ENCODE measurements at regions not wholly inside any gene's neighbourhood (a gene's known extent, or its start where the extent isn't known, plus 50 kb on each side); places are given as distances from the start of the nearest gene placed in this dataset.
"Not testable (repeated sequence)": the region's sequence is repeated elsewhere in the genome, so short reads cannot be mapped to it uniquely, and the experiment has no call there.

DNA sequence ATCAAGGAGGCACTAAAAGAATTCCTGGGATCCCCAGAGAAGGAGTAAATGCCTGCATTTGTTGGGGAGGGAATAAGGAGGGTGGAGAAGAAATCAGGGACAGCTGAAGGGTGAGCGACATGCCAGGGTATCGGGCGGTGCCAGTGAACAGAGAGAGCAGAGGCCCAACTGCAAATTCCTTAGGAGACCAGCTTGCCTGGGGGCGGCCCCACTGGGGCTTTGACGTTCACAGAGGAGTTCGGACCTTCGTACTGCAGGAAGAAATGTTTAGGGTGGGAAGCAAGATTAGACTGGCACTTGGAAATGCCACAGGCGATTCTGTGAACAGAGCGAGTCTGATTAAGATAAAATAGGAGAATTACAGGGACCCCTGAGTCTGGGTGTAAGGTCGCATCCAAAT, 65.1 kb upstream of the FGF3 start:
- intact Hi-C loops (cut with DNase I) = no loop called here

DNA sequence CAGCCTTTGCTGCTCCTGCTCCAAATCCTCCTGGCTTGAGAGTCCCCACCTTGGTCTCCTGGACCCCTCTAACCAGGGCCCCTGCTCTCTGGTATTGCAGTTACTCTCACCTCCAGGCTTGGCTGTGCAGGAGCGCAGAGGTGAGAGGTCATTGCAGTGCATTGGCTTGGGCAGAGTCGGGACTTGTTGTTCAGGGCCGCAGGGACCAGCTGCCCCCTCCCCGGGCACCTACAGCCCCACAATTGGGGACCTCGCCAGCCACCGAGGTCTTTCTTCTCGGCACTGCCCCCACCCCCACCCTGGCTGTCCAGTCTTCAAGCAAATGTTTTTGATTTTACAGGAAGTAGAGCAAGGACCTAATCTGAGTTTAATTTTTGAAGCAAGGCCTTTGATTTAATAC, 65.5 kb upstream of the FGF3 start:
- intact Hi-C loops (cut with DNase I) = no loop called here
- DNase-seq = peak in 2 of 10 donors; percentile 9 to 52

More for the DNA sequence above, 65.1 kb upstream of the FGF3 start:
- peak in 2 of 10 donors; percentile 47 to 55 for DNase-seq

DNA sequence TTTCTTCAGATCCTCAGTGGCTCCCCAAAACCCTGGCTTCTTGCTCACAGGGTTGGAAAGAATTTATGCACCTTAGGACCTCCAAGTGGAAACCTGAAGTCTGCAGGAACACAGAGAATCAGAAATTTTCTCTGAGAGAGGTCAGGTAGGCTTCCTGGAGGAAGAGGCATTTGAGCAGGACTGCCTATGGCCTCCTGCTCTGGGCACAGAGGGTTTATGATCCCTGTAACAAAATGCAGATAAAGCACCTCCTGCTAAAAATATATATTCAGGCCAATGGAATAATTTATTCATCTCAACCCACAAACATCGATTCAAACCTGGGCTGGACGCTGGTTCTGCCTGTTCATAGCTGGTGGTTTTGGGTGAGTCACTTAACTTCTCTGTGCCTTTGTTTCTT, 68.1 kb upstream of the FGF3 start:
- peak in 1 of 10 donors; percentile 16 for DNase-seq
- intact Hi-C loops (cut with DNase I) = no loop called here

DNA sequence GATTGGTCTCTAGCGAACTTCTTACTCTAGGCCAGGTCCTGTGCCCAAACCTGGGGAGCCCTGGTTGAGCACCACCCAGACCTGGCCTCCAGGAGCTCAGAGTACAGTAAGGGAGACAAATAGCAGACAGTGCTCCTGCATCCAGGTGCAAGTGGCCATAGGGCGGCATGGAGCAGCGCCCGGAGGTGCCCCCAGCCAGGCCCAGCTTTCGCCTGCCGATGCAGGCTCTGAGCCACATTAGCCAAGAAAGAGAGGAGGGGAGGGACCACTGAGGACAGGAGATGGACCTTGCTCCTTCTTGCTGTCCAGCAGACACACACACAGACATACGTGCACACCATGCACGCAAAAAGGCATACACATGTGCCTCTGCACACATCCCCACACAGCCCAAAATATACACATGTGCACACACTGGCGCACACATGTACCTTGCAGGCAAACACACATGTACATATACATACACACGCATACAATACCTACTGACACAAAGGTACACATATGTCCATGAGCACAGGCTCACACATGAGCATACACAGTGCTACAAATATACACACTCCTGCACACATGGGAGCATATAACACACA, 68.7 kb upstream of the FGF3 start:
- intact Hi-C loops (cut with DNase I) = loop anchor here (1.0 kb wide), 1 partner anchor 202 kb away; no protein-coding TSS in a partner anchor

DNA sequence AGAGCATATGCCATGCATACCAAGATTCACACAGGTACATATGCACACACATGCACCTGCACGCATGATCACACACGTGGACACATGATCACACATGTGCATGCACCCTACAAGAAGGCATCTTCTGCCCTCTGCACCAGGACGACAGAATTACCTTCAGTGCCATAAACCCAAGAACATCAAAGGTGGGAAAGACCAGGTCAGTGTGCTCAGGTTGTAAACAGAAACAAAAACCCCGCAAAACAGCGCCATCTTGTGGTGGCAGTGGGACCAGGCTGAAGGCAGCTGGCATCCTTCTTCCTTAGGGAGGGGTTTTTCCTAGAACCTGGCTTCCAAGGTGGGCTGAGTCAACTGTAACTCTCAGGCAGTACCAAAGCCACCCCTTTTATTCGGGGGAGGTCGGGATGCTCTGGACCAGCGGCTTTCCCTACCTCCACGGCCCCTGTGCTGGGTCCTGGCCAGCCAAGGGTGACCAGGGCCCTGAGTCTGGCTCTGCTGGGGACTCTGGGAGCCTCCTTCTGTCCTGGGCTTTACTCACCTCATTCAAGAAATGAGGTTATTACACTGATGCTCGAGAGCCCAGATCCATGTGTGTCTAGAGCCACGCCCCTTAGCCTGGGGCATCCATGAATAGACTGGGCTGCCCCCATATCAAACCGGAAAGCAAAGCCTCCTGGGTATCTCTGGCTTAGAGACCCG, 69.4 kb upstream of the FGF3 start:
- intact Hi-C loops (cut with DNase I) = loop anchor here (1.0 kb wide), 1 partner anchor 202 kb away; no protein-coding TSS in a partner anchor

More for the DNA sequence above, 68.7 kb upstream of the FGF3 start:
- peak in 2 of 10 donors; percentile 8 to 73 for DNase-seq

DNA sequence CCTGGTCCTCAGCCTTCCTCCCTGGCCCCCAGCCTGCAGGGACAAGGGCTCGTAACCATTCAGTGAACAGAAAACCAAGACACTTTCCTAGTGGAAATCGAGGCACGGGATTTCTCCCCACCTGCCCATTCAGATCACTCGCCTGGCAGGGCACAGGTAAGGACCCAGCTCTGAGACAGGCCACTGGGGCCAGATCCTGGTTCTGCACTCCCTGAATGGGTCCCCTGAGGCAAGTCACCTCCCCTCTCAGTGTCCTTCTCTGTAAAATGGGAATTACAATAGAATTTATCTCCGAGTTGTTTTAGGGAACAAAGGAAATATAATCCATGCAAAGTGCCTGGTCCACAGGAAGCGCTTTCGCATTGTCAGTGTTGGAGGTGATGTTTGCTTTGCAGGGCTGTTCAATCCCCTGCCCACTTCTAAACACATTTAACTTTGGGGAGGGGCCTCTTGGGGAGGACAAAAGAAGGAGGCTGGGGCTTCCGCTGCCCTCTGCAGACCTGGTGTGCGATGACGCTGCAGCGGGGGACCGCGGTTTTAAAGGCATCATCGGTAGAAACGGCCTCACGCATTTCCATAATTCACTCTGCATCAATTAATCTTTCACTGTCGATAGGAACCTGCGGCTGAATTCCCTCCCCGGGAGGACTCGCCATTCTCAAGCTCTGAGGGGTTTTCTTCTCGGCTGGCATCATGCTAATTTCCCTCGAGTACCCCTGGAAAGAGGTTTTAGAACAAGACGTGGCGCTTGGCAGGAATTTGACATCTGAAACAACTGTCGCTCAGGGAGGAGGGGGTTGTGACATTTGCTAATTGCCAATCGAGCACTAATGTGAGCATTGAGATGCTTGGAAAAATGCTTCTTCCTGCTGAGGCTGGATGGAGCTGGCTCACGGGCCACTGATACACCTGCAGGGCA, 70.4 kb upstream of the FGF3 start:
- DNase-seq = peak in 3 of 10 donors; percentile 9 to 61 (median 44)
- intact Hi-C loops (cut with DNase I) = no loop called here

More for the DNA sequence above, 69.4 kb upstream of the FGF3 start:
- peak in 7 of 10 donors; percentile 58 to 92 (median 74) for DNase-seq

DNA sequence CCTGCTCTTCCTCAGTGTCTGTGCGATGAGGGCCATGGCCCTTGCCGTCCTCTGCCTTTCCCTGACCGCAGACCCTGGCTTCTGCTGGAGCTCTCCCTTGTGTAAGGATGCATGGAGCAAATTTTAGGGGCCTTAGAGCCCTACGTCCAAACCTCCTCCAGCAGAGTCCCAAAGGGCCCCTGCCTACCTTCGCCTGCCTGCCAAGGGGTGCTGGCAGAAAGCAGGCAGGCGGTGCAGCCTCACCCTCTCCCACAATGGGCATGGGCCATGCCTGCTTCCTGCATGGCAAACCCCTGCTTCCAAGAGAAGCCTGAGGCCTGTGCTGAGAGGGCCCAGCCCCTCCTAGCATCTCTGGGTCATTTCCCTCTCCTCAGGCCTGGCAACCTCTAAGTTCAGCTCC, 71.3 kb upstream of the FGF3 start:
- peak in 1 of 10 donors; percentile 62 for DNase-seq
- intact Hi-C loops (cut with DNase I) = no loop called here

DNA sequence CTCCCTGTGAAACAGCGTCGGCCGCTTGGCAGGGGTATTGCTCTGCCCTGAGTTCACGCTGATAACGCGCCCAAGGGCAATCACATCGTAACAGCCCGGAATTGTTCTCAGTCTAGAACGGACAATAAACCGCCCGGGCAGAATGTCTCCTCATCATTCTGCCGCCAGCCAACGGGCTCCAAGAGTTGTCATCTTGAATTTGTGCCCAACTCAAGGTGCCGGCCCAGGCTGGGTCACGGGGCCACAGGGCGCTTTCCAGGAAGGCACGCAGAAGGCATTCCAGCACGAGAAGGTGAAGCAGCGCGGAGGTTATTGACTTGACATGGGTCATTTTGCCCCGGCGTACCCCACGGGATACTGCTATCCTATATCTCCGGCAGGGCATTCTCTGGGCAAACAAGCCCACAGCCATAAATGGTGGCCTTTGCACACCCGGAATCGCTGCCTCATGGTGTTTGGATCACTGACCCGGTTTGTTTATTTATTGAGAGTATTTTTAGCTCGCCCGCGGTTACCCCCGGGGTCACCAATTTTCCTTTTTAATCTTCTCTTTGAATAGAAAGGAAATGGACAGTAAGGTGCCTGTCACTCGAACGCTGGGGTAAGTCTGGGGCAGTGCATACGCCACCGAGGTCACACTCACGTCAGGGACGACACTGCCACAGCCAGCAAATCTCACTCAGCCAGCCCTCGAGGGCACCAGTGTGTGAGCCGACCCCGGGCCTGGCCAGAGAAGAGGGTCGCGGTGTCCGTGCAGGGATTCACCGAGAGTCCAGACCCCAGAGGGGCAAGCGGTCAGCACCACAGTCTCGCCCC, 72.4 kb upstream of the FGF3 start:
- intact Hi-C loops (cut with DNase I) = no loop called here
- peak in 3 of 10 donors; percentile 13 to 84 (median 50) for DNase-seq

DNA sequence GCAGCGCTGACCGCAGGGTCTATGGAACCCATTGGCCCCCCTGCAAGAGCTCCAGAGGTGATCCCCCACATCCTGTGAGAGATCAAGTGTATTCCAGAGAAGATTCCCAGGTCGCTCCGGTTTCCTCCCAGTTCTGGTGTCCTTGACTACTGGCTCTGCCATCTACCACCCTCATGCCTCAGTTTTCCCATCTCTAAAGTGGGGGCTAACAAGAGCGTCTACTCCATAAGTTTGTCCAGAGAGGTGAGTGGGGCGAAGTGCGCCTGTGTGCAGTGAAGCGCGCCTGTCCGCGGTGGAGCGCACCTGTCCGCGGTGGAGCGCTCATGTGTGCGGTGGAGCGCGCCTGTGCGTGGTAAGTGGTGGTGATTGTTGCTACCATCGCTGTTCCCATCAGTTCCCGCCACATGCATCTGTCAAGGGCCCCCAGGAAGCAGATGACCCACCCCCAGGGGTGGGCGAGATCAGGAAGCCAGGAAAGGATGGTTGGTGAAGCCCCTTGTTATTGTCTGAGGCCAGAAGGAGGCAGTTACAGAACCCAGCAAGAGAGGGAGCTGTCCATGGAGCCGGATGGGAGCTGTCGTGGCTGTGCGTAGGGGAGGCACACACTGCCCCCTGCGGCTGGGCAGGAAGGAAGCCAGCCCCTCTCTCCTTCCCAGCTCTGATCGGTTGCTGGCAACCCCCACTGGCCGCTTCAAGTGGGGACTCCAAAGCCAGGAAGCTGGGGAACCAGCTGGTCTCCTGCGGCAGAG, 73.2 kb upstream of the FGF3 start:
- DNase-seq = peak in 4 of 10 donors; percentile 19 to 48 (median 38)
- intact Hi-C loops (cut with DNase I) = no loop called here

DNA sequence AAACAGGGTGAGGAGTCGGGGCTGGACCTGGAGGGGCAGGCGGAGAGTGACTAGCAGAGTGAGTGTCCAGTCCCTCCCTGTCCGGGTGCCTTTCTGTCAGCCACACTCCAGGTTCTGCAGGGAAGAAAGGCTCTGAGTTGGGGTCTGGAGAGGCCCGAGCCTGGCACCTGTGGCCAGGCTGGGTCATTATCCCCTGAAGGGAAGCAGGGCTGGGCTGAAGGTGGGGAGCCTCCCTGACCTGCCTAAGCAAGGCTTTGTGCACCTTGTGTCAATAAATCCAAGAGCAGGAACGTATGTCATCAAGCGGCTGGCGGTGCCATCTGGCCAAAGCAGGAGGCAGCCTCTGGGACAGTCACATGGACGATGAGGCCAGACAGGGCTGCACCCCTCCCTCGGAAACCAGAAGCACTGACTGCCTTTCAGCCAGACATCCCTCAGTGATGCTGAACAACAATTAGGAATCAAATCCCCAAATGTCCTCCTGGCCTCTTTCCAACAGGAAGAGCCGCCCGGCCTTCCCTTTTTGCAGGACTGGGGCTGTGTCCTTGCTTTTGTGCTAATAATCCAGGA, 73.9 kb upstream of the FGF3 start:
- DNase-seq = peak in 4 of 10 donors; percentile 14 to 72 (median 47)
- intact Hi-C loops (cut with DNase I) = no loop called here

DNA sequence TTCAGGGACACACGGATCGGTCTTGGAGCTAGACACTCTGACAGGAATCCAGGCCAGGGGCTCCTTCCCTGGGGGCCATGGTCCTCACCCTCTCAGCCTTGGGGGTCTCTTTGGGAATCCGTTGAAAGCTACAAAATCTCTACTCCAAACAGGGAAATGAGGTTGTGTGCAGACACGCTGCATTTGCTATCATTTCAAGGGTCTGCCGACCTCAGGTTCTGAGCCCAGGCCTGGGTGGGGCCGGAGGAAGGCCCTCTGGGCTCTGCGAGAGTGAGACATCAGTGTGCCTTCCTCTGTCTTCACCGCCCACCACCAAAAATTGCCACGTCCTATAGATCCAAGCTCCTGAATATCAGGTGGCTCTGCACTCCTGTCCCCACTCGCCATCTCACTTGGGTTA, 74.4 kb upstream of the FGF3 start:
- peak in 3 of 10 donors; percentile 1 to 67 (median 48) for DNase-seq
- intact Hi-C loops (cut with DNase I) = no loop called here

DNA sequence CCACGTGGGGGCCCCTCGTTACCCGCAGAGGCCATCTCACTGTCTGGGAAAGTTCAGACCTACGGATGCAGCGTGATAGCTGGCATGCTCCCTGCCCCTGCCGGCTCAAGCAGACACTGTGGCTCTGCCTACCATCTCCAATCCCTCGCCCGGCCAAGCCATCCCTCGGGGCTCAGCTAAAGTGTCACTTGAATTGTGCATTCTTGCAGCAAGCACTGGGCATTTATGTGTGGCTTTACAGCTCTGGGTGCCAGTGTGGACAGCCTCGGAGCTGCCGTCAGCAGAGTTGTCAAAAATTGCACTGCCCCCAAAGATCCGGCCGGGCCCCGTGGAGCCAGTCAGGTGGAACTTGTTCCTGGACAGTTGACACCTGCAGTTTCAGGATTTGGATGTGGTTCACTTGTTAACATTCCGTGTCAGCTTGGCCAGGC, 75.0 kb upstream of the FGF3 start:
- intact Hi-C loops (cut with DNase I) = no loop called here

DNA sequence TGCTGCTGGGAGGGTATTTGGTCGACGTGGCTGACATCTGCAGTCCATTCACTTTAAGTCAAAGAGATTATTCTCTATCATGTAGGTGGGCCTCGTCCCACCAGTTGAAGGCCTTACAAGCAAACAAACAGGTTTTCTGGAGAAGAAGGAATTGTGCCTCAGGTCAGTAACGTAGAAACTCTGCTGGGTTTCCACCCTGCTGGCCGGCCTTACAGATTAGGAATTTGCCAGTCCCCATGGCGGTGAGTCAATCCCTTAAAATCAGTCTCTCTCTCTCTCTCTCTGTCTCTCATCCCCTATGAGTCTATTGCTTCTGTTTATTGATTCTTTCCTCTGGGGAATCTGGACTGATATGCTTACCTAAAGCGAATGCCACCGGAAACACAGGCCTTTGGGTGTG, 75.4 kb upstream of the FGF3 start:
- intact Hi-C loops (cut with DNase I) = no loop called here
- DNase-seq = peak in 2 of 10 donors; percentile 10 to 13

More for the DNA sequence above, 75.0 kb upstream of the FGF3 start:
- peak in 3 of 10 donors; percentile 33 to 74 (median 63) for DNase-seq

DNA sequence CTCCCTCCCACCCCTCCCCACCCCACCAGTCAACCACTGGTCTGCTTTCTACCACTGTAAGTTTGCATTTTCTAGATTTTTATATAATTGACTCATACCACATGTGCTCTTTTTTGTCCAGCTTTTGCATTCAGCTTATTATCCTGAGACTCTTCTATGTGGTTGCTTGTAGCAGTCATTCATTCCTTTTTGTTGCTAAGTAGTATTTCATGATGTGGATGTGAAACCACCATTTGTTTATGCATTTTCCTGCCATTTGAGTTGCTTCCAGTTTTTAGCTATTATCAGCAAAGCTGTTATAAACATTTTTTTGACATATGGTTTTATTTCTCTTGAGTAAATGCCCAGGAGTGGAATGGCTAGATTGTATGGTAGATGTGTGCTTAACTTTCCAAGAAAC, 77.0 kb upstream of the FGF3 start:
- intact Hi-C loops (cut with DNase I) = no loop called here

DNA sequence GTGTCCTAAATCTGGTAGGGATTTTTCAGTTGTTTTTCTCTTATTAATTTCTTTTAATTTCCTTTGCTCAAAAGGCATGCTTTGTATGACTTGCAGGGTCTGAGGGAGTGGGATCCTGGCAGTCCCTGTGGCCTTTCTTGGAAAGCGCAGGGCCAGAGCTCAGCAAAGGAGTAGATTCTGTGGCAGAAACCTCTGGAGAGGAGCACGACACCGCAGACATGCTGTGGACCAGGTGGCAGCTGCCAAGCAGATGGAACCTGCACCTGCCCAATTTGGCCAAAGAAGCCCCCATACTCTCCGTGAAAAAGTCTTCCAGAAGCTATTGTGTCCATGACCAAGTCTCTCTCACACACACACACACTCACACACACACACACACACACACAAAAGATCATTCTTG, 78.9 kb upstream of the FGF3 start:
- peak in 4 of 10 donors; percentile 7 to 31 (median 10) for DNase-seq
- intact Hi-C loops (cut with DNase I) = no loop called here

More for the DNA sequence above, 77.0 kb upstream of the FGF3 start:
- DNase-seq = no peak

DNA sequence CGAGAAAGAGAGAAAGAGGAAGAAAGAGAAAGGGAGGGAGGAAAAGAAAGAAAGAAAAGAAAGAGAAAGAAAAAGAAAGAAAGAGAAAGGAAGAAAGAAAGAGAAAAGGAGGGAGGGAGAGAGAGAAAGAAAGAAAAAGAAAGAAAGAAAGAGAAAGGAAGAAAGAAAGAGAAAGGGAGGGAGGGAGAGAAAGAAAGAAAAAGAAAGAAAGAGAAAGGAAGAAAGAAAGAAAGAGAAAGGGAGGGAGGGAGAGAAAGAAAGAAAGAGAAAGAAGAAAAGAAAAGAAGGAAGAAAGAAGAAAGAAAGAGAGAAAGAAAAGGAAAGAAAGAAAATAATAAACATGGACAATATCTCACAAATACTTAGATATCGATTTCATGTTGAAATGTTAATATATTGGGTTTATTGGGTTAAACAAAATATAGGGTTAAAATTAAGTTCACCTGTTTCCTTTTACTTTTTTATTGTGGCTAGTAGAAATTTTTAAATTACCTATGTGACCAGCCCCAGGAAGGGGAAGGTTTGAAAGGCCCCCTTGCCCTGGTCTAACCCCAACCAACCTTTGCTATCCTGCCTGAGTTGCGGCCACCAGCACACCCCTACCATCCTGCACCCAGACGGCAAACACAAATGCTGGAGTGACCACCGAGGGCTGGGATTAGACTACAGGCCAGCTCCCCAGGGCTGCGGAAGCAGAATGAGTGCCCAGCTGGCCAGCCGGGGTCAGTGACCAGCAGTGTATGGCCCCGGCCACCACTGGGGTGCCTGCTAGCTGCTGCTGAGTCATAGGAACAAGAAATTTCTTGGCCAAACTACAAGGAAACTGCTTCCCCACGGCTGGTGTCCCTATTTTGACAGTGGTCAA, 81.0 kb upstream of the FGF3 start:
- DNase-seq = peak in 4 of 10 donors; percentile 16 to 74 (median 40)
- intact Hi-C loops (cut with DNase I) = no loop called here

DNA sequence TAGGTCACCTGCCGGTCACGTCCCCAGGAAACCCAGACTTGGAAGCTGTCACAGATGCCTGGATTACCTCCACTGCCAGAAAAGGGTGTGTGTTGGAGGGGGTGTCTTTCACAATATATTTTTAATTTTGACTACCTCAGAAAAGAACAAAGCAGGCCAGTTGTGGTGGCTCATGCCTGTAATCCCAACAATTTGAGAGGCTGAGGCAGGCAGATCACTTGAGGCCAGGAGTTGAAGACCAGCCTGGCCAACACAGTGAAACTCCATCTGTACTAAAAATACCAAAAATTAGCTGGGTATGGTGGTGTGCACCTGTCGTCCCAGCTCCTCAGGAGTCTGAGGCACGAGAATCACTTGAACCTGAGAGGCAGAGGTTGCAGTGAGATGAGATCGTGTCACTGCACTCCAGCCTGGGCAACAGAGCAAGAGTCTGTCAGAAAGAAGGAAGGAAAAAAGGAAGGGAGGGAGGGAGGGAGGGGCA, 81.6 kb upstream of the FGF3 start:
- intact Hi-C loops (cut with DNase I) = not testable (repeated sequence)
- peak in 4 of 10 donors; percentile 4 to 11 (median 6) for DNase-seq

DNA sequence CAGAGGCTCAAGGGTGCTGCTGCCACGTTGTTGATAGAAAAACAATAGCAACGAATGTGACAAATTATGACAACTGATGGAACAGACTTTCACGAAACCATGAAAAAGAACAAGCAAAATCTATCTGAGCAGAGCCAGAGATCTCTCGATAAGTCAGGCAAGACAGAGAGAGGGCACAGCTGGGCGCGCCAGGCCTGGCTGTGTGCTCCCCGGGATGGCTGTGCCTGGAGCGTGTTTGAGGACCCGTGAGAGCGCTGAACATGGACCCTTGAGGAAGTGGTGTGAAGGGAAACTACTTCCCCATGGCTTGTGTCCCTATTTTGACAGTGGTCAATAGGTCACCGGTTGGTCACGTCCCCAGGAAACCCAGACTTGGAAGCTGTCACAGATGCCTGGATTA, 83.1 kb upstream of the FGF3 start:
- intact Hi-C loops (cut with DNase I) = no loop called here

More for the DNA sequence above, 83.1 kb upstream of the FGF3 start:
- DNase-seq = peak in 3 of 10 donors; percentile 24 to 40 (median 27)

Data from posterior cingulate gyrus (tissue), 11 donors.